Adrenal gland (tissue), 9 donors: ENCODE measurements at regions not wholly inside any gene's neighbourhood (a gene's known extent, or its start where the extent isn't known, plus 50 kb on each side); places are given as distances from the start of the nearest gene placed in this dataset.

Source experiments
- DNase-seq, 7 donors: peaks; one replicate each; pipeline ENCODE4 v3.0.0-alpha.2; 2019 to 2020
- H3K27ac ChIP-seq, 5 donors: fragments of 200-600 bp; sonication (generic) in 4 of 5; 1 replicate in 3 of 5; 2 replicates in 2 of 5; pipeline versions ENCODE4 v1.5.1 to v1.8.0; 2016 to 2020; ENCODE audit warnings: mild to moderate bottlenecking in 1 of 5
- H3K27me3 ChIP-seq: fragments of 200-600 bp; 2 replicates; pipeline ENCODE4 v1.8.0; 2021
- H3K36me3 ChIP-seq, 2 donors: fragments of 200-600 bp; replicated peaks in 1 of 2; 1 replicate in 1 of 2; 2 replicates in 1 of 2; pipeline versions ENCODE4 v1.5.1 to v1.8.0; 2018 to 2022
- H3K4me1 ChIP-seq, 2 donors: fragments of 200-600 bp; replicated peaks in 1 of 2; 1 replicate in 1 of 2; 2 replicates in 1 of 2; pipeline versions ENCODE4 v1.5.1 to v1.8.0; 2018 to 2021
- H3K4me3 ChIP-seq, 4 donors: fragments of 200-600 bp; sonication (generic) in 3 of 4; one replicate each; pipeline ENCODE4 v1.5.1; 2016 to 2018
- H3K9me3 ChIP-seq, 3 donors: fragments of 200-600 bp; sonication (generic) in 1 of 3; replicated peaks in 1 of 3; 1 replicate in 2 of 3; 2 replicates in 1 of 3; pipeline versions ENCODE4 v1.5.1 to v1.8.0; 2016 to 2021
- CTCF ChIP-seq, 6 experiments: fragments of 450-650 bp in 4 of 6; fragments of 200-600 bp in 2 of 6; sonication (generic) in 1 of 6; IDR thresholded peaks; 1 replicate in 5 of 6; 2 replicates in 1 of 6; pipeline versions ENCODE4 v1.5.1 to v1.8.0; 2016 to 2021; ENCODE audit warnings: antibody characterized with exemption in 6 of 6, mild to moderate bottlenecking in 2 of 6, moderate library complexity in 1 of 6
- POLR2A ChIP-seq, 2 donors: fragments of 450-650 bp; IDR thresholded peaks; one replicate each; pipeline ENCODE4 v1.6.1; 2017; ENCODE audit warnings: antibody characterized with exemption in 2 of 2, mild to moderate bottlenecking in 2 of 2, moderate library complexity in 1 of 2
- WGBS, 4 donors: extraction: QIAGEN DNeasy Blood & Tissue Kit in 2 of 4; methylation state at CpG; one replicate each; pipeline versions ENCODE4 v1.1.5 to v1.1.7; 2013 to 2017; 5-methylcytosine and 5-hydroxymethylcytosine counted together
- intact Hi-C, 2 donors: fragments of 100-400 bp; cut with DNase I; formaldehyde crosslinking; loops; one replicate each; pipeline versions ENCODE4 v1.14.1 to v1.15.0; 2022 to 2023
- small RNA-seq, 2 donors: library from RNA; depleted of rRNA; stranded (forward); fragments of <200 nt; gene quantifications; one replicate each; pipeline ENCODE3, GENCODE V24; 2016
- donor health status: healthy with polysubstance abuse.
- donor health status: Bipolar disorder and iron deficiency.
- donor health status: DM: yes; HTN: yes; CAD: no.
- donor health status: DM: no; HTN: no; CAD: no.
- donor health status: DM: no; HTN: no; CAD: no.

DNA sequence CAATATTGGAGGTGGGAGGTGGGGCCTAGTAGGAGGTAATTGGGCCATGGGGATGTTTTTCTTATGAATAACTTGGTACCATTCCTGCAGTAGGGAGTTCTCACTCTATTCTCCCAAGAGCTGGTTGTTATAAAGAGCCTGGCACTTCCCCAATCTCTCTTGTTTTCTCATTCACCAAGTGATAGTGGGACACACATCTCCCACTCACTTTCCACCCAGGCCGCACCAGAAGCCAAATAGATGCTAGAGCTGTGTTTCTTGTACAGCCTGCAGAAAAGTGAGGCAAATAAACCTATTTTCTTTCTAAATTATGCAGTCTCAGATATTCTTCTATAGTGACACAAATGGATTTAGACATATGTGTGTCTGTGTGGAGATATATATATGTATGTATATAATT, 117.6 kb downstream of the ANKRD50 start:
- no peak for DNase-seq
- intact Hi-C loops = no loop called here
- Histone ChIP-seq H3K27ac (no peak overlapping the region), H3K9me3 (no peaks in the 10 kb centered on the region), H3K4me3 (no peak overlapping the region), H3K27me3 (no peaks in the 10 kb centered on the region), H3K36me3 (no peaks in the 10 kb centered on the region), H3K4me1 (no peaks in the 10 kb centered on the region)
- 89 to 100% (median 97%) methylated on average over 1 of the region's 1 CpG for WGBS, 4 donors
- TF ChIP-seq CTCF (IDR thresholded peaks at IDR 0.05) = no peak

- DNase-seq = no peak
- intact Hi-C loops = no loop called here
- Histone ChIP-seq H3K4me3 (no peak overlapping the region), H3K4me1 (no peaks in the 10 kb centered on the region), H3K9me3 (peaks cover 0 to 7% (median 0%) of the 10 kb centered on the region in 3 donors), H3K36me3 (no peaks in the 10 kb centered on the region), H3K27ac (no peak overlapping the region), H3K27me3 (no peaks in the 10 kb centered on the region)
- WGBS, 4 donors = 42 to 81% (median 67%) methylated on average over 4 of the region's 4 CpGs
- TF ChIP-seq POLR2A (IDR thresholded peaks at IDR 0.05) = no peak
- no peak for TF ChIP-seq CTCF (IDR thresholded peaks at IDR 0.05)
Observed at GRCh38 chr4:124596816-124597215, 115.7 kb downstream of the ANKRD50 start.

DNA sequence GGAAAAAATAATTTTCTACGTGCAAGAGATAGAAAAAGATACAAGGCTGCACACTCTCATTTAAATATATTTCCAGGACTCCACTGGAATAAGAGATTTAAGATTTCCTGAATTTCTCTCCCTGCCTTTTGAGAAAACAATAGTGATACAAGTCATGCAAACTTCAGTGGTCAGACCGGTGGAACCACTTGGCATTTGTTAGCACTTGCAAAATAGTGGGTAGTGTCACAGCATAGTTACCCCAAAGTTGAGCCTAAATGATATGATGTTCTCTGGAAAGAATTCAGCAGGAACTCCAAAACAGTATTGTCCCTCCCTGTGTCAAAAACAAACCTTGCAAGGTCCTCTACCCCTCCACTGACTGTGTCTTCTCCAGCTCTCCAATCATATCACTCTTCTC, 102.3 kb downstream of the ANKRD50 start:
- DNase-seq = no peak
- TF ChIP-seq POLR2A (IDR thresholded peaks at IDR 0.05) = no peak
- no peak for TF ChIP-seq CTCF (IDR thresholded peaks at IDR 0.05)
- no peaks in the 10 kb centered on the region for H3K4me1 ChIP-seq
- 74 to 77% (median 76%) methylated on average over 2 of the region's 2 CpGs for WGBS, 4 donors
- H3K36me3 ChIP-seq = no peaks in the 10 kb centered on the region
- no peaks in the 10 kb centered on the region for H3K9me3 ChIP-seq
- no peak overlapping the region for H3K4me3 ChIP-seq
- H3K27me3 ChIP-seq = no peaks in the 10 kb centered on the region
- no peak overlapping the region for H3K27ac ChIP-seq
- intact Hi-C loops = no loop called here

Small RNAs in the stretch of these regions (small RNA-seq; reads per million reads assigned to genes)
- gene AC093767.1 = 0 reads per million in 2 donors
